Inferior parietal cortex (tissue), 1 donor: ENCODE measurements at regions not wholly inside any gene's neighbourhood (a gene's known extent, or its start where the extent isn't known, plus 50 kb on each side); places are given as distances from the start of the nearest gene placed in this dataset.
"Not testable (repeated sequence)": the region's sequence is repeated elsewhere in the genome, so short reads cannot be mapped to it uniquely, and the experiment has no call there.

Experiments used
- DNase-seq: peaks from one replicate; pipeline ENCODE4 v3.0.0-alpha.2; 2016; ENCODE audit errors: extremely low spot score

GRCh38 chr7:126005064-126005463 is 1075.4 kb upstream of the POT1 start:
- no peak for DNase-seq

DNA sequence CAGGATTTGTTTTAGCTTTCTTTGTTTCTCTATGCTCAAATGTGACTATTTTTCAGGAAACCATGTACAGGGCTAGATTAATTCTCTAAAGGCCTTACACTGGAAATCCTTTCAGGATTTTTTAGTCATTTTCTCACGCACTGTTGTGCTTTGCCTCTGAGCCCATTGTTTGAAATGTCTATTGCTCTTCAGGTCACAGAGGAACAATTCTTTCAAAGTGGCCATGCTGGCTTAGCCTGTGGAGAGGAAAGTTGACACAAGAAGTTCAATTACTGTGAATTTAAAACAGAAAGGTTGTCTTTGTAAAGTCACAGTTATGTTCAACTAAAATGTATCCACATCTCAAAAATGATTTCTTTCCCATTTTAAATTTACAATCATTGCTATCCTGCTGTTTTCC is 1071.7 kb upstream of the POT1 start:
- DNase-seq: no peak

- DNase-seq: no peak
Observed at GRCh38 chr7:125984795-125985194, 1055.2 kb upstream of the POT1 start.

GRCh38 chr7:125971656-125972055 is 1042.0 kb upstream of the POT1 start:
- no peak for DNase-seq

DNA sequence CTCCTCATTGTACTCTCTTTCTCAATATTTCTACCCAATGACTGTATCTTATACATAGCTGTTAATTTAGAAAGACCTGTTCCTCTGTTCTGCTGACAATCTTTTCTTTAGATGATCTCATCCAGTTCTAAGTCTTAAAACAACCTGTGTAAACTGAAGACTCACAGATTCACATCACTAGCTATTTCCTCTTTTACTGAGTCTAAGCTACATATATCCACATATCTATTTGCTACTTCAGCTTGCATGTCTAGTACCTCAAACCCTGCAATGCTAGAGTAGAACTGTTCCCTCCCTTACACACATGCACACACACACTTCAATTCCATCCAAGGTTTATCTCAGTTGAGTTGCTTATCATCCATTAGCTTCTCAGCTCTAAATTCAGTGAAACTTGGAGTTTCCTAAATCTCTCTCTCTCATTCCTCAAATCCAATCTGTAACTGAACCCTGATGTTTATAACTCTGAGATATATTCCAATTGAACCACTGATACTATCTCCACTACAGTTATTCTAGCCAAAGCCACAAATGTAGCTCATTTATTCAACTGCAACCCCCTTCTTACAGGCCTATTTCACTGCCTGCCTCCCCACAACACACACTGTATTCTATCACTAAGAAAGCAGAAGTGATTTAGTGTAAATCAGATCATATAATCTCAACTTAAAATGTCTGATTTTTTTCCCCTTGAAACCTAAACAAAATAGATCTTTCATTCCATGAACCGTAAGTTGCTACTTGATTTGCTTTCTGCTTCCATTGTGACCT is 1036.8 kb upstream of the POT1 start:
- DNase-seq: no peak

- DNase-seq: no peak
Observed at GRCh38 chr7:125934955-125935354, 1005.3 kb upstream of the POT1 start.

- DNase-seq: no peak
Observed at GRCh38 chr7:125934539-125934938, 1004.9 kb upstream of the POT1 start.

- no peak for DNase-seq
Observed at GRCh38 chr7:125930848-125931247, 1001.2 kb upstream of the POT1 start.

DNA sequence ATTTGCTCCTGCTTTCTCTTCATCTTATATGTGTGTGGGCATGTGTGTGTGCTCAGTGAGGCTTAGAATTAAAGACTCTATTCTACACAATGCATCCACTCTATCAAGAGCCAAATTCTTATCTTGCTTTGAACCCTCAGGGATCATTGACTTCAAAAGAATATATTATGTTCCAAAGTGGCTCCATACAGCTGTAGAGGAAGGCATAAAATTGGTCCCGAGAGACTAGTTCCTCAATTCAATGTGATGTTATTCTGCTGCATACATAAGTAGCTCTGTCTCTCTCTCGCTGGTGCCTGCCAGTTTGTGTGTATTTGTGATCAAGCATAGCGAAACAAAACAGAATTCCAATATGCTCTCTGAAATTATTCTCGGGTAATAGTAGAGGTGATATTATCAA is 997.9 kb upstream of the POT1 start:
- DNase-seq: no peak

GRCh38 chr7:125926621-125927020 is 997.0 kb upstream of the POT1 start:
- no peak for DNase-seq

- DNase-seq: no peak
Observed at GRCh38 chr7:125924037-125924436, 994.4 kb upstream of the POT1 start.

DNA sequence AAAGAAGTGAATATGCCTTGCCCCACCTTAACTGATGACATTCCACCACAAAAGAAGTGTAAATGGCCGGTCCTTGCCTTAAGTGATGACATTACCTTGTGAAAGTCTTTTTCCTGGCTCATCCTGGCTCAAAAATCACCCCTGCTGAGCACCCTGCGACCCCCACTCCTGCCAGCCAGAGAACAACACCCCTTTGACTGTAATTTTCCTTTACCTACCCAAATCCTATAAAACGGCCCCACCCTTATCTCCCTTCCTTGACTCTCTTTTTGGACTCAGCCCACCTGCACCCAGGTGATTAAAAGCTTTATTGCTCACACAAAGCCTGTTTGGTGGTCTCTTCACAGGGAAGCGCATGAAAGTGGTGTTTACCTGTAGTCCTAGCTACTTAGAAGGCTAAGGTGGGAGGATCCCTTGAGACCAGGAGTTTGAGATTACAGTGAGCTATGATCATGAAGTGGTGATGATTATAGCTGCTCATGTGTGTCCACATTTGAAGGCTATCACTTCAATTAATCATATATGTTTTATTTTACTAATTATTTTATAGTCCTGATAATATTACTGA is 985.8 kb upstream of the POT1 start:
- DNase-seq: not testable (repeated sequence)

DNA sequence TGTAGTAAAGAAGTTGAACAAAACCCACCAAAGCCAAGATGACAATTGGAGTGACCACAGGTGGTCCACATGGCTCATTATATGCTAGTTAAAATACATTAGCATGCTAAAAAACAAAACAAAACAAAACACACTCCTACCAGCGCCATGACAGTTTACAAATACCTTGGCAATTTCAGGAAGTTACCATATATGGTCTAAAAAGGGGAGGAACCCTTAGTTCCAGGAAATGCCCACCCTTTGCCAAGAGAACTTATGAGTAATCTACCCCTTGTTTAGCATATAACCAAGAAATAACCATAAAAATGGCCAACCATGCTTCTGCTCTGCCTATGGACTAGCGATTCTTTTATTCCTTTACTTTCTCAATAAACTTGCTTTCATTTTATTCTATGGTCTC is 979.1 kb upstream of the POT1 start:
- DNase-seq: no peak

DNA sequence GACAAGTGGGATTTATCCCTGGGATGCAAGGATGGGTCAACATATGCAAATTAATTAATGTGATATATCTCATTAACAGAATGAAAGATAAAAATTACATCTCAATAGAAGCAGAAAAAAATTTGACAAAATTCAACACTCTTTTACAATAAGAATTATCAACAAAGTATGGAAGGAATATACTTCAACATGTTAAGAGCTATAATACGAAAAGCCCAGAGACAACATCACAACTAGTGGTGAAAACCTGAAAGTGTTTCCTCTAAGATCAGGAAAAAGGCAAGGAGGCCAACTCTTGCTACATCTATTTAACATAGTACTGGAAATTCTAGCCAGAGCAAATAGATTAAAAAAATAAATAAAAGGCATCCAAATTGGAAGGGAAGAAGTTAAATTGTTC is 970.0 kb upstream of the POT1 start:
- DNase-seq: no peak

DNA sequence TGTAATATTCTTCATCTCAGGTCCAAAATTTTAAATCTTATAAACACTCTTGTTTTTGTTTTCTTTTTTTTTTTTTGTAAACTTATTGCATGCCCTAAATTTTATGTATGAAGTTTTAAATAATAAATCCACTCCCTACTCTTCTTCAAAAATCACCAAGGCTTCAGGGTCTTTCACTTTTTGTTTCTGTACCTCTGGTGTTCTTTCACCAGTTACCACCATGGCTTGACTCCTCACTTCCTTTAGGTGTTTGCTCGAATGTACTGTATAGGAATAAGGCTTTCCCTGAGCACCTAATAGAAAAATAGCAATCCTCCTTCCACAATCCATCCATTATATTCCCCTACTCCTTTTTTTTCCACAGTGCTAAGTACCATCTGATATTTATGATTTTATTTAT is 962.8 kb upstream of the POT1 start:
- DNase-seq: no peak

GRCh38 chr7:125878988-125879387 is 949.4 kb upstream of the POT1 start:
- no peak for DNase-seq

DNA sequence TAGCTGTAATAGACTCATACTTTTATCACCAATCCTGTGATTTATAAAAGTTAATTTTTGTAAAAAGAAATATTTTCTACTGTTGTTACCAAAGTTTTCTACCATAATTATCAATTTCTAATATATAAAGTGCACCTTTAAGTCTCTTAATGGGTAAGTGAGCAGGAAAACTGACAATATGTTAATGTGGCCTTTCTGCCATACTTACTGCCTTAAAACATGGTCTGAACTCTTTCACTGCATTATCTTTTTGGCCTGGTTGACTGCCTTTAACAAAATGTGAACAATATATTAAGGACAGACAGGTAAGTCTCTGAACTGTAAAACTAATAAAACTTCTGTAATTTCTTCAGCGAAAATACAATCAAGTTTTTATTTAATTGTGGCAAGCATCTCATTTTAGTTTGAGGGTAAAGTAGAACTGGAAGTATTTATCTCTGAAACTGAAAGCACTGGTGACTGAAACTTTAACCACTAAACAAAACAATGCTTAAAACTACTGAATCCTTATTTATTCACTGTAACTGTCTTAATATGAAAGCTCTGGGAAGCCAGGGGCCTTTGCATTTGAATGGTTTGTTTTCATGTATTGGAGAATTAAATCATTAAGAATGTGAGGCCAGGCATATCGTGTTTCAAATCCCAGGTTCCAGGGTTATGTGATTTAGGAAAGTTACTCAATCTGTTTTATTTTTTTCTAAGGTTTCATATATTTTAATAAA is 948.8 kb upstream of the POT1 start:
- no peak for DNase-seq

- no peak for DNase-seq
Observed at GRCh38 chr7:125877246-125877645, 947.6 kb upstream of the POT1 start.

DNA sequence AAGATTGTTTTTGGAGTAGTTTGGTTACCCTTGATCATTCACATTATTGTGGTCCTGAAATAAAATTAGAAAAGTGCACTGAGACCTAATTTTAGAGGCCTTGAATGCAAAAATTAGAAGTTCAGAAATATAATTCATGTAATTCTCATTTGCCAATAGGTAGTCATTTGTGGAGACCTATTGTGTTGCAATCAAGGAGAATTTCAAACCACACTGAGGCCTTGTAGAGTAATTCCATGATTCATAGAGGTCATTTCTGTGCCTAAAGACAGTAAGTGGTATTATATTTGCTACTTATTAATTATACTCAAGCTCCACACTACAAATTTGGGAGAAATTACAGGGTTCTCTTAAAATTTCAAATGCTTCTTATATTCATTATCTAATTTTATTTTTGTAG is 946.8 kb upstream of the POT1 start:
- no peak for DNase-seq

DNA sequence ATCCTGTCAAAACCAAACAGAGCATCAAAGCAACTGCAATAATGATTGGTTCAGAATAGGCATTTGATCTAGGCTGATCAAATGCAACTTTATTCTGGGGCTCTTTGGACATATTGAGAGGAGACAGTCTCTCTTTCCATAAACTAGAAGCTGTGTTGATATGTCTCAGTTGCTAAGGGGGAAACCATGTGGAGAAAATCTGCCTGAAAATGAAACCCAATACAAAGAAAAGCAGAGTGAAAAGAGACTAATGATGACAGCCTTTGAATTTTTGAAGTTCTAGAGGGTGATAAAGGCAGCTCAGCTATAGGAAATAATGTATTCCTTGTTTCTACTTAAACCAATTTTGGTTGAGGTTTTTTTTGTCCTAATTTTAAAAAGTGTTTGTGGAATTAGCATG is 941.8 kb upstream of the POT1 start:
- DNase-seq: no peak

- DNase-seq: no peak
Observed at GRCh38 chr7:125857606-125858005, 928.0 kb upstream of the POT1 start.

DNA sequence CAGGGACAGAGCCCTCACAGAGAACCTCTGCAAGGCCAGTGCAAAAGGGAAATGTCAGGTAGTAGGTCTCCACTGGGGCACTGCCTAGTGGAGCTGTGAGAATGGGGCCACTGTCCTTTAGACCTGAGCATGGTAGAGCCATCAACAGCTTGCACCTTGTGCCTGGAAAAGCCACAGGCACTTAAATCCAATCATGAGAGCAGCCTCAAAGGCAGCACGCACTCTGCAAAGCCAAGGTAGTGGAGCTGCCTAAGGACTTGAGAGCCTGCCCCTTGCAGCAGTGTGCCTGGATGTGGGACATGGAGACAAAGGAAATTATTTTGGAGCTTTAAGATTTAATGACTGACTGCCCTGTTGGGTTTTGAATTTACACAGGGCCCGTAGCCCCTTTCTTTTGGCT is 918.5 kb upstream of the POT1 start:
- no peak for DNase-seq

DNA sequence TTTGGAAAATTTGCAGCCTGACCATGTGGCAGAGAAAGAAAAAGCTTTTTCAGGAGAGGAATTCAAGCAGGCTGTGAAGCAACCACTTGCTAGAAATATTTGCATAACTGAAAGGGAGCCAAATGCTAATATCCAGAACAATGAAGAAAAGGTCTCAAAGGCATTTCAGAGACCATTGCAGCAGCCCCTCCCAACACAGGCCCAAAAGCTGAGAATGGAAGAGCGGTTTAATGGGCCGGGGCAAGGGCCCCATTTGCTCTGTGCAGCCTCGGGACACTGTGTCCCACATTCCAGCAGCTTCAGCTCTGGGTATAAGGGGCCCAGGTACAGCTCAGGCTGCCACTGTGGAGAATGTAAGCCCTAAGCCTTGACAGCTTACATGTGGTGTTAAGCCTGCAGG is 918.1 kb upstream of the POT1 start:
- DNase-seq: no peak
